Hematopoietic multipotent progenitor cell treated with erythropoietin and hydrocortisone succinate and interleukin-3 and kit ligand, for 8 days (in vitro differentiated cells): ENCODE measurements at regions not wholly inside any gene's neighbourhood (a gene's known extent, or its start where the extent isn't known, plus 50 kb on each side); places are given as distances from the start of the nearest gene placed in this dataset.

ENCODE experiments used
- DNase-seq: peaks from one replicate; pipeline ENCODE4 v3.0.0-alpha.2; 2015

DNA sequence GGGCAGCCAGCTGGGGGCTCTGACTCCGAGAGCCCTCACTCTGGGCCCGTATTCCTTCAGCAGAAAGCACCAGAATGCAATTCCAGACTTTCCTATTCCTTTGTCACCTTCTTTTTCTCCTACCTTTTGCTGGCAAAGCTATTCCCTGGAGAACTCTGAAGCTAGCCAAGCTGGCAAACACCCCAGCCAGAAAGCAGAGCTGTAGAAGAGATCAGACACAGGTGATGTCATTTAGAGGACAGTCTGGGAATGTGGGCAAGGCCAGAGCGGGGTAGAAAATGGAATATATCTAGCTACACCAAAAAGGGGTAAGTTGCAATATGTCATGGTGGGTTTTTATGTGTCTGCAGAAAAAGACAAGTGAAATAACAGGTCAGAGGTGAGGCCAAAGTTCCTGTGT lies 205.1 kb downstream of the NXPE2 start:
- DNase-seq, result no peak

DNA sequence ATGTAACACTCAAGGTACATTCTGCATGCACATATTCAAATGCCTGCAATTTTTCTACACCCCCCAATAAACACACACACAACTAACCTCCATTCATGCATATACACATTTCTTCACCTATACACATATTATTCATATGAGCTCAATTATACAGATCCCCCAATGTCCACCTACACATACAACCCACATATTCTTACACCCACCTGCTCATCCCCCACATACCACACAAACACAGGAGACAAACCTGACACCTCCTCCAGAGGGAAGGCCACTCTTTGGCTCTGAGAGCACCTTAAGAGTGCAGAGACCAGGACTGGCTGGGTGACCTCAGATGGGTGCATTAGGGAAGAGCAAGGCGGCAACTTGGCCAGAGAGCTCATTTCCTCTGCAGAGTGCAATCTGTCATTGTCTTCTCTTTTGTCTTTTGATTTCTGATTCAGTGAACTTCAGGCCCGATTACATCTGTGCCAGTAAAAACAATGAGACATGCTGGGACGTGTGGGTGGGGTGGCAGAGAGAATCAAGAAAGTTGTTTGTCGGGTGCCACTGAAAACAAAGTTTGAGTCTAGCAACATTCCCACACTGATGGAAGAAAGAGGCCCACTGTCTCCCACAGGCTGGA lies 208.4 kb downstream of the NXPE2 start:
- DNase-seq, result no peak

DNA sequence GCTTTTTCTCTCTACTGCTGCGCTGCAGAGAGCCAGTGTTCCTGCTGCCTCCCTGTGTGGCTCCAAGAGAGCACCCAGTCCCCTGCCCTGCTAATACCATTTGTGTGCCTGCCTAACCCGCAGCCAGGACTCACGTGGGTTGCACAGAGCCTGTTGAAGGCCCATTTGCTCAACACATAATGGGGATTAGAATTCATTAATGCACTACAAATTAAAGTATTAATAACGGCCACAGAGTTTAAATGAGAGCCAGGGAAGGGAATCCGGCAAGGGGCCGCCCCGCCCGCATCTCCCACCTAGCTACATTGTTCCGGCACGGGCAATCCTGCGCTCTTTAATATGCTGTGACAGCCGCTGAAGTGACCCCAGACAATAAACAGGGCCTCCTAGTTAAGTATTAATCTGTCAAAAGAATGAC lies 211.3 kb downstream of the NXPE2 start:
- DNase-seq, result no peak

DNA sequence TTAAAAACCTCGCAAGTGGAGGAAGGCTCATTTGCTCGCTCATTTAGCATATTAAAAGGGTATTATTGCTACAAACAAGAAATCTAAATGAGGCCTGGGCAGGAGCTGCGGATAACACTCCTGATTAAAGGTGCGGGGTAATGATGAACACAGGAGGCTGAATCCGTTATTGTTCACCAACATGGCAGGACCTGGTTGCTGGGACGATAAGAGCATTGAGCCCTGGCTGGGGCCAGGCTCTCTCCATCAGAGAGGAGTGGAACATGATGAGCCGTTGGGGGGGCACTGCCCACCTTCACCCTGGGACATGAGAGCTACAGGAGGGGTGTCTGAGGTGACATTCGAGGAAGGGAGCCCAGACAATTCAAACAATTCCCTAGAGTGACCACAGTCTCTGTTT lies 211.7 kb downstream of the NXPE2 start:
- DNase-seq, result no peak

DNA sequence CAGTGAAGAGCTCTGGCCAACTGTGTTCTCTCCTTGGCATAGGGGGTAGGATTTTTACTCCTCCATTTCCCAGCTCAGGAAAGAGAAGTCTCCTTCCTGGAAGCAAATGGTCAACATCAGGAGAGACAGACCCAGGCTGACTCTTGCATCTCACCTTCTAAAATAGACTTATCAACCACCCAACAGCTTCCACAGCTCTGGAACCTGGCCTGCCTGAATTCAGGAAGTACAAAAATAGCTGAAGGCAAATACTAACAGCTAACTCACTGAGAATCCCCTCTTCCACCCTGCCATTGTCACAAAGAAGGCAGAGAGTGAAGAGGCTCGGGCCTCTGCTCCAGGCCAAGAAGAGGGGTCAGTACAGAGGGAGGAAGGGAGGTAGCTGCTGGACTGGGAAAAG lies 213.6 kb downstream of the NXPE2 start:
- DNase-seq, result no peak

DNA sequence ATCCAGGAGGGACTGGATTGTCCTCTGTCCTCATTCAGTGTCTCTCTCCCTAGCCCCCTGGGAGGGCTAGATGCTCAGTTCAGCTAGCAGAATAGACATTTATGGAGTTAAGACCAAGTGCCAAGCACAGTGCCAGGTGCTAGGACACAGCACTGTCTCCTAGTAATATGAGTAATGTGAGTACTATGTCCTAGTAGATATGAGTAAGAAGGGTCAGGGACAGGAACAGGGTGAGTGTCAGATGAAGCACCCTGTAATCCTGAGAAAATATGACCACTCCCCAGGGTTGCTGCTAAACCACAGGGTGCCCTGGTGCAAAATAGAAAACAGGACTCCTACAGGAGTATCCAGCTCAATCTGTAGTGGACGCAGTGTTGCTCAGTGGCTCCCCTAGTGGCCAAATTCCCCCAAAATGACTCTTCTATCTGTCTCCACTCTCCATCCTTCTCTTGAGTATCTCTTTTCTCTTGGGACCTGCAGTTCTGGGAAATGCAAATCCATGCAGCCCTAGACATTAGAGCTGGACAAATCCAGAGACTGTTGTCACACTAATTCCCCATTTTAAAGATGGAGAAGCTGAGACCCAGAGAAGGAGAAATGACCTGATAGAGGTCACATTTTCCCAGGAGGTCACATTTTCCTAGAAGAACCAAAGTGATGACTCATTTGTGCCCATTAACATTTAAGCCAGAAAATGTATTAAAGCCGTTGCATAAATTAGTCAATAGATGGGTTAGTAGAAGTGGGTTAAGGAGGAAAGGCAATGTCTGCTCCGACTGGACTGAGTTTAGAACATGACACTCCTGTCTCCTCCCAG lies 214.3 kb downstream of the NXPE2 start:
- peak; percentile 1 for DNase-seq

DNA sequence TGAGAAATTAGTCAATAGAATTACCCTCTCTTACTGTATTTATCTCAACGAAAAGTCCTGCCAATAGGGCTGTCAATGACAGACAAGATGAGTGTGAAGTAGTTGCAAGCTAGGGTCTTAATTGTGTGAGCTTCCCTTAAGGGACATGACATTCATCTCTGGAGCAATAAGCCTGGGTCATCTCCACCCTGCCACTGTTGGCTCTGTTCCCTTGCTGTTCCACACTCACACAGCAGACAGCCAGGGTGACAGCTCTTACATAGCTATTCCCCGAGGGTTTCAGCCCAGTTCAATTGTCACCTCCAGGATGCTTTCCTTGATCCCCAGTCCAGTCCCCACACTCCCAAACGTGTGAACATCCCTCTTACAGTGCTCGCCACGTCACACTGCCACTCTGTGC lies 215.0 kb downstream of the NXPE2 start:
- no peak for DNase-seq

DNA sequence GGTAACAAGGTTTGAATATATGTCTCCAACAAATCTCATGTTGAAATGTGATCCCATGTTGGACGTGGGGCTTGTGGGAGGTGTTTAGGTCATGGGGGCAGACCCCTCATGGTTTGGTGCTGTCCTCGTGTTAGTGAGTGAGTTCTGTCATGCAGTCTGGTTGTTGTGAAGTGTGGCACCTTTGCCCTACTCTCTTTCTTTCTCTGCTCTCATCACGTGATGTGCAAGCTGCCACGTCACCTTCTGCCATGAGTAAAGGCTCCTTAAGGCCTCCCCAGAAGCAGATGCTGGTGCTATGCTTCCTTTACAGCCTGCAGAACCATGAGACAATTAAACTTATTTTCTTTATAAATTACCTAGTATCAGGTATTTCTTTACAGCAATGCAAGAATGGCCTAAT lies 218.3 kb downstream of the NXPE2 start:
- no peak for DNase-seq

DNA sequence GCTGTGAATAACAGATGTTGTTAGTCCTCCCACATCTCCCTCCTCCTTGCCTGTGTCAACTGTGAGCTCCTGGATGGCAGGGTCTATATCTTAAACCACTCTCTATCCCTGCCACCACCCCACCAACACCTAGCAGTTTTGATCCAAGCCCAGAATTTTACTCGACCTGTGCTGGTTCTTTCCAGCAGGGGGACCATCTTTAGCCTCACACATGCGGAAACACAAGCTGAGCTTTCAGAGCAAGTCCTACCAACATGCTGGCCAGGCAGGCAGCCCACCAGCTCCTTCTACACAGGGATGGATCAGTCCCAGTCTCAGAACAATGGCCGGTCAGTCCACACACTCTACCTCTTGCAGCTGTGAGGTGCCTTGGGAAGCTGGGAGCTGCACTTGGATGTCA lies 231.5 kb downstream of the NXPE2 start:
- no peak for DNase-seq

DNA sequence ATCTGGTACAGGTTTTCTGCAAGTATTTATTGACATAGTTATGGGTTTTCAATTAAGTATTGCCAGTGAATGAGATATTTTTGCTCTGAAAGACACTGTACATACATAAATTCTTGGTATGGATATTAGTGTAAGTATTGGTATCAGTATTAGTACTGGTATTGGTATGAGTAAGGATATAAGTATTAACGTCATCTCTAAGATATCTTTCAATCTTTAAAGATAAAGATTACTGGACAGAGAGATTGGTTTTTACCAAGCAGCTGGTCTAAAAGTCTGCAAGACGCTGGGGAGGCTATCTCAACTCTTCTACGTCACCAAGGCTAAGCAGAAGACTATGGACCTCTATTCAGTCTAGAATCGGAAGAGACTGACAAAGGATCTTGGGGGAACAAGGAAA lies 234.5 kb downstream of the NXPE2 start:
- no peak for DNase-seq

DNA sequence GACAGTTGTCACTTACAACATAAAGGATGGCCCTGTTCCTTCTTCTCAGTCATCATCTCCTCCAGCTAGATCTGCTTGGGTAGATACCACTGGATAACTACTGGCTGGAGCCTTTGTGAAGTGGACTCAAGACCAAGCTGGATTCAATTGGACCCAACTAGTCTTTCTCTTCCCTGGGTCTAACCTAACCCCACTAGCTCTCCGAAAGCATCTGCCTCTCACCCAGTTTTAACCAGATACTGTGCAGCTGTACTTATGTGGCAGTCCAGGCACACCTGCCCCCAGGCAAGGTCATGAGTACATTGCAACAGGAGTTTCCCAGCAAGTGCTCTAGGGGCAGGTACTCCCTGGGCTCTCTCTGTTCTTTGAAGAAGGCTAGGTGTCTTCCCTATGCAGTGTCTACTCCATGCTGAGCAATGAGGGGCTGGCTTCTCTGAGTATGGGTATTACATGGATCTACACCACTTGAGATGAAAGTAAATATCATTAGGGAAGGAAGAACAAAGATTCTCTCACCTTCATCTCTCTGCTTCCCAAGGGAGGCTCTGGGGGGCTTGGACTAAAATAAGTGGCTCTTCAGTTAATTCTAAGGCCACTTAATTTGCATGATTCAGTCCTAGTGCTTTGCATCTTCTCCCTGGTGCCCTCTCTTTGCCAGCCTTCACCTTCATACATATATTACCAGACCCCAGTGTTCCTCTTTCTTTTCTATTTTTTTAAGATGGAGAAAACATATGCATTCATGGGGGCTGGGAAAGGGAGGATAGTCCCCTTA lies 236.1 kb downstream of the NXPE2 start:
- no peak for DNase-seq

DNA sequence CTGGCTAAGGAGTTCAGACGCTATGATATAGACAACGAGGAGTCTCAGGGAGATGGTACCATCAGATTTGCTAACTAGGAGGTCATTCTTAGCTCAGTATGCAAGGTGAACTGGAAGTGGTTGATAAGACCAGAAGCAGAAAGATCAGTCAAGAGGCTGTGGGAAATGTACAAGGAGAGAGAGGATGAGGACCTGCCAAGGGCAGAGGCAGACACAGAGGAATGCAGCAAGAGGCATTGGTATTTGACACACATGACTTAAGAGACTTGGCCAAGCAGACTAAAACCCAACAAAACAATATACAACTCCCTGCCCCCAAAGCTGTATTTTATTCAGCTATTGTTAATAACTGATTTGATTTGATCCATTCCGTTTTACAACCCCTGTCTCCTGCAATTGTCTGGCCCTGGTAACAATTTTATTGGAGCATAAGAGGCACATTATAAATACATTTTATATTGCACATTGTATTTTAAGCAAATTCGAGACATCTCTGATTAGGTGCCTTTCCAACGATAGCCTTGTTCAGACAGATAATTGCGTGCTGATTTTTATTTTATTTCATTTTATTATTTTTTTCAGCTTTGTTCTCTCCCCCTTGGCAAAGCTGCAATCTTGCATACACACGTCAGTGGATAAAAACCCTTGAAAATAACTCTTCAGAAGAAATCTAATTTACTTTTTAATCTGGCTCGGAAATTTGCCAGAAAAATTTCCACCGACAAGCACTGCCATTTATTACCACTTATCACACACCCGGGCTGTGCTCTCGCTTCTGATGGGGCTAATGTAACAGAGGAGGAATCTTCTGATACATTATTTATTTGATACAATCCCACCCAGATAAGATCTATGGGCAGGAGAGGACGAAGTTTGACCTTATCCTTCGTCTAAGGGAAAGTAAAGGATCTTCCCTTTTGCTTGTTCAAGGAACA lies 237.8 kb downstream of the NXPE2 start:
- no peak for DNase-seq

DNA sequence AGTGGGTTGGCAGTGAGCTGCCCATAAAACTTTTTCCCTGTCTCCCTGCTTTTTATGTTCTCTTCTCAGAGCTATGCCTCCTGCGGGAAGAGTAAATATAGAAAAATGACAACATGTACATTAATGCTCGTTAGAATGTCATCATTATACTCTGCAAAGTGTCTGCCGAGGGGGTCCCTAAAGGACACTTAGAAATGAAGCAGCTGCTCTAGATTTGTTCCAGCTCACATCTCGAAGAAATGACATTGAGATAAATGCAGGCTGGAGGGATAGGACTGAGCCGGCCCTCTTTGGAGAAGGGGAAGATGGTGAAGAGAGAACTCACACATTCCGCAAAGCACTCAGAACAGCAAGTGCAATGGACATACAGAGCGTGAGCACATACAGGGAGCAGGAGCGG lies 240.0 kb downstream of the NXPE2 start:
- no peak for DNase-seq

DNA sequence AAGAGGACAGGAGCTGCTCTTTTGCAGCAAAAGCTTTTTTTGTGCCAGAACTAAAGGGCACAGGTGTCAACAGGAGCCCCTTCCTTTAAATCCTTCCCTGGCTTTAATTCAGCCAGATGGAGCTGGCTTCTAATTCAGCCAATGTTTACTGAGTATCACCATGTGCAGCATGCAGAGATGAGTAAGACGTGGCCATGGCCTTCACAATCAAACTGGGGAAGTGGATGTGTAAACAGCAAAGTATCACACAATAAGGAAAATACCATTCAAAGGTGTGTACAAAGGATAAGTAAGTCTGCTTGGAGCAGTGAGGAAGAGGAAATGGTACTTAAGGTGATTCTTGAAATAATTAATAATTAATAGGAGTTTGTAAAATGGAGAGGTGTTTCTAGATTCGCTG lies 243.4 kb downstream of the NXPE2 start:
- no peak for DNase-seq

DNA sequence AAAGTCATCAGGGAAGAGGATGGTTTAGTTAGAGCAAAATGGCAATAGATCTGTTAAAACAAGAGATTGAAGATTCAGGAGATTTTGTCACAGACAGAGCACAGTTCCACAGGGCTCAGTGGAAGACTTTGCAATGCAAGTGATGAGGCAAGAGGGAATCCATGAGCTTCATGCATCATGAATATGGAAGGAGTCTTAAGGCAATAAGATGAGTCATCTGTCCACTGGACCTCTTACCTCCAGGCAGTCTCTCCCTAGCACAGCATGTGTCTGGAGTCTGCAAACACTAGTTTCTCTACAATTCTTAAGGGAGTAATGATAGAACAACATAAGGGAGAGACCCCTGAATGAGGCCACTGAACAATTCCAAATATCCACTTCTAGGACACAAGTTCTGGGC lies 245.7 kb downstream of the NXPE2 start:
- no peak for DNase-seq

DNA sequence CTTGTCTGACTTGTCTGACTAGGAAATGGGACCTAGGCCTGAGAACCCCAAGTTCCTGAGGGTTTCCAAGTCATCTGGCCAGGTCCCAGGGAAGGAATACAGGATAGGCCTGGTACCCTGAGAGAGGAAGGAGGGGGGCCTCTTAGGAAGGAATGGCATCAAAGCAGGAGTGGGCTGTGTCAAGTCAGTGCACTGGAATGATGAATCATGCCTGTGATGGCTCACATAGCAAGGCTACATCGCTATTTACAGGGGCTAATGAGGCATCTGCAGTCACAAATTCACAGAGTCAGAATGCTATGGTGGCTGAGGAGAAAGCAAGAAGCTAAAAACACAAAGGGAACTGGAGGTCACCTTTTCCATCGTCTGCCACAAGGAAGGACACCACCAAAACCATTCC lies 247.3 kb downstream of the NXPE2 start:
- no peak for DNase-seq

DNA sequence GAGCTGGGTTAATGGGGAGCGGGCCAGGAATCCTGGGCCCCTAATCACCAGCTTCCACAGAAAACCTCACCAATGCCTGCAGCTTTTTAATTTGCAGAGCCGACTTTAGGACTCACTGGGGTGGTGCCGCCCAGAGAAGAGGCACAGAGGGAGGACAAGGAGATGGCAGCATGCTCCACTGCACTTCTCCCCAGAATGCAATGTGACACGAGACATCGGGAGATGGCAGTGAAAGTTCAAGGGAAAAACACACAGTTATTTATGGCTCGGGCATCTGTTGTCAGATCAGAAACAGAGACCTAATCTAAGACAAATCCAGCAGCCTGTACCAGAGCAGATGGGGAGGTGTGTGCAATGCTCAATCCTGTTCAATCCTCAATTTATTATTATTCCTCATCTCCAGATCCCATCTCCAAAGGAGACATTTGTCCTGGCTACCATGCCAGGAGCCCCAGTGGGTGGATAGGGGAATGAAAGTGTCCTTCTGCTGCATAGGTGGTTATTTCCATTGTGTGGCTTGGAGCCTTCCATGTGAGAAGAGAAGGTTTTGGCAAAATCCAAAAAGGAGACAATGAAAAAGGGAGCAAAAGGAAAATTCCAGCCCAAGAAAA lies 250.0 kb downstream of the NXPE2 start:
- no peak for DNase-seq

DNA sequence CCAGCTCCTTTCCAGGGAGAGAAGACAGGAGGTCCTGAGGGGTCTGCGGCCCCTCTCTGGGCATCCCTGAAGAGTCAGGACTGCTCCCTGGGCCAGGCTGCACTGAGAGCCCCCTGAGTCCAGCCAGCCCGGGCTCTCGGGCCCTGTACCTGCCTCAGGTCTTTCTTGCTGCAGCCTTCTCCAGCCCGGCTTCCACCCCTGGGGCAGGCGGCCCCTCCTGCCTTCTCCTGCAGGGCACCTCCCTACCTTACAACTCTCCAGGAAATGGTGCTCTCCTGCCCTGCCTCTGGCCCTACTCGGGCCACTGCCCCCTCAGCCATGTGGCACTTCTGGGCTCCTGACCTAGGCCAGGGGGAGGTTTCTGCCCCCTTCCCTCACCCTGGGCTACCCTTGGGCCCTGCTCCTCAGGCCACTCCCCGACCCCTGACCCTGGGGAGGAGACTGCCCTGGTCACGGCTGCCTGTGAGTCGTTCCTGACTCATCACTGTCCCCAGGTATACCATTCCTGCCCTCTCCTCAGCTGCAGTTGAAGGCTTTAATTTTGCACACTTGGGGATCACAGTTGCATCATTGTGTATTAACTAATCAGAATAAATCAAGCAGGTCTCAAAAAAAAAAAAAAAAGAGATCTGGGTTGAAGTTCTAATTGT lies 251.1 kb downstream of the NXPE2 start:
- no peak for DNase-seq

DNA sequence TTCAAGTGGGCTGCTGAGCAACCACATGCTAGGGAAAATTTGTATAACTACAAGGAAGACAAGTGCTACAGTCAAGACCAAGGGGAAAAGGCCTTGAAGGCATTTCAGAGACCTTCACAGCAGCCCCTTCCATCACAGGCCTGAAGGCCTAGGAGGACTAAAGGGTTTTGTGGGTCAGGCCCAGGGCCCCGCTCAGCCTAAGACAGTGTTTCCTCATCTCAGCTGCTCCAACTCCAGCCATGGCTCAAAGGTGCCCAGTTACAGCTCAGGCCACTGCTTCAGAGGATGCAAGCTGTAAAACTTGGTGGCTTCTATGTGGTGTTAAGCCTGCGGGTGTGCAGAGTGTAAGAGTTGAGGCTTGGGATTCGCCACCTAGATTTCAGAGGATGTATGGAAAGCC lies 260.5 kb downstream of the NXPE2 start:
- no peak for DNase-seq

DNA sequence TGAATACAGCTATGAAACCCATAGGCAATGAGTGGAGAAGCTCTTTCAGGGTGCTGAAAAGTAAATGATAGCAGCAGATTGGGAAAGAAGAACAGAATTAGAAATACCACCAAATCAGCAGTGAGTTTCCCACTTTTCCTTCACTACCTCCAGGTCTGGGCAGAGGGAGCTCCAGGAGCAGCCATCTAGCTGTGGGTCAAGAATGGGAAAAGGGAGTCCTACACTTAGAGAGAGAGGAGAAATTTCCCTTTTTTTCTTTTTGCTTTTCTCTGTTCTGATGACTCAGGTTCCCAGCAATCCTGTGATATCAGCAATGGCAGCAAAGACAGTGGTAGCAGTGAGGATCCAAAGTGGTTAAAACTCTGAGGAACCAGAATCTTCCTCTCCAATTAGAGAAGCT lies 263.9 kb downstream of the NXPE2 start:
- no peak for DNase-seq

DNA sequence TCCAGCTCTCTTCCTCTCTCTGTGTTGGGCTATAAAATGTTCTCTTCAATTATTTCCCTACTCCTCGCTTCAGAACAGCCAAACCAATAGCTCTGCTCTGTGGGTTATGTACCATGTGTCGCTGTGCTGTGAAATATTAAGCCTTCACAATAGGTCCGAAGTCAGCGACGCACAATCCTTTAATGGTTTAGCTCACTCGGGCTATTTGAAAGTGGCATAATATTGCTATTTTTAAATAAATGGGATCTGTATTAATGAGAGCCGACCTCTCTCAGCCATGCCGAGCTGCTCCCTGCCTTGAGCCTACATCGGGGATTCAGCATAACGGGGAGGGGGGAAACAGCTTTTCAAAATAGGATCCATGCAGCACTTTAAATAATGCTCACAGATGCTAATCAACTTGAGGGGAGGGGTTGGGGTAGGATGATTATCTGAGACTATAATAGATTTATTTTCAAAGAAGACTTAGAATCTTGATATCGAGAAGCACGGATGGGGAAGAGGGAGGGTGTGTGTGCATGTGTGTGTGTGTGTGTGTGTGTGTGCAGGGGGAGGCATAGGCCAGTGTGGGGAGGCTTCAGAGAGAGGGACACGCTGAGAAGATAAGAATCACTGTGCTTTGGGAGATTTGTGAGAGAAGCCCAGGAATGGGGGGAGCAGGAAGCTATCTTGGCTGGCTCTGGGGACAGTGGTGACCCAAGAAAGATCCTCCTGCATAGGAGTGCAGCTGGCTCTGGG lies 271.5 kb downstream of the NXPE2 start:
- no peak for DNase-seq
